Tibial artery (tissue), 4 donors: ENCODE measurements at regions not wholly inside any gene's neighbourhood (a gene's known extent, or its start where the extent isn't known, plus 50 kb on each side); places are given as distances from the start of the nearest gene placed in this dataset.

Experiments used
- DNase-seq, 2 donors: peaks; one replicate each; pipeline ENCODE4 v3.0.0-alpha.2; 2019
- H3K27ac ChIP-seq, 2 donors: fragments of 200-600 bp; sonication (generic) in 1 of 2; 1 replicate in 1 of 2; 2 replicates in 1 of 2; pipeline ENCODE4 v1.5.1; 2018 to 2019; ENCODE audit warnings: mild to moderate bottlenecking in 1 of 2
- H3K27me3 ChIP-seq, 2 donors: fragments of 200-600 bp; sonication (generic) in 1 of 2; one replicate each; pipeline versions ENCODE4 v1.5.1 to v1.6.0; 2016 to 2019
- H3K36me3 ChIP-seq, 3 donors: fragments of 200-600 bp; sonication (generic) in 2 of 3; one replicate each; pipeline ENCODE4 v1.5.1; 2016 to 2019; ENCODE audit warnings: mild to moderate bottlenecking in 2 of 3
- H3K4me1 ChIP-seq, 4 donors: fragments of 200-600 bp; sonication (generic) in 2 of 4; 1 replicate in 3 of 4; 2 replicates in 1 of 4; pipeline ENCODE4 v1.5.1; 2016 to 2019
- H3K4me3 ChIP-seq, 2 donors: fragments of 200-600 bp; sonication (generic) in 1 of 2; 1 replicate in 1 of 2; 2 replicates in 1 of 2; pipeline ENCODE4 v1.5.1; 2018 to 2019; ENCODE audit warnings: mild to moderate bottlenecking in 2 of 2
- H3K9me3 ChIP-seq, 3 donors: fragments of 200-600 bp; sonication (generic) in 1 of 3; one replicate each; pipeline ENCODE4 v1.5.1; 2016 to 2019
- intact Hi-C: fragments of 100-400 bp; cut with DNase I; formaldehyde crosslinking; loops from one replicate; pipeline ENCODE4 v1.15.0; 2023; ENCODE audit warnings: low total_unique reads
- TF ChIP-seq, protein P1 (sequence below), 2 experiments: fragments of 200-600 bp in 1 of 2; fragments of 450-650 bp in 1 of 2; IDR thresholded peaks; one replicate each; pipeline ENCODE4 v1.5.1; 2017 to 2019; ENCODE audit warnings: antibody characterized with exemption in 2 of 2, mild to moderate bottlenecking in 1 of 2, moderate library complexity in 1 of 2

DNA sequence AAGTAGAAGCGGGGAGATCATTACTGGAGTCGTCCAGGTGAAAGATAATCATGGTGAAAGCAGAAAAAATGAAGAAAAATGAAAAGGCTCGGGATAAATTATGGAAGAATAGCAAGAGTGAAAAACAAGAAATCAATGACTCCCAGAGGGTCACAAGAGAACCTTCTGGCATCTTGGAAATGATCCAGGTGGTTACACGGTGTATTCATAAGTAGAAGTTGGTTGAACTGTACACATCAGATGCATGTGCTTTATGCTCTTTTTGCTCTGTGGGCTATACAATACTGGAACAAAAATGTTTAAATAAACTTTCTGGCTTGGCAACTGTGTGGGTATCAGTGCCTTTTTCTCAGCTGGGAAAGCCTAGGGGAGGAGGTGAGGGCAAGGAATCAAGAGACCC, 348.9 kb downstream of the RND3 start:
- no peaks in the 10 kb centered on the region for H3K36me3 ChIP-seq
- H3K27ac ChIP-seq = no peak overlapping the region
- TF ChIP-seq, protein P1, sequence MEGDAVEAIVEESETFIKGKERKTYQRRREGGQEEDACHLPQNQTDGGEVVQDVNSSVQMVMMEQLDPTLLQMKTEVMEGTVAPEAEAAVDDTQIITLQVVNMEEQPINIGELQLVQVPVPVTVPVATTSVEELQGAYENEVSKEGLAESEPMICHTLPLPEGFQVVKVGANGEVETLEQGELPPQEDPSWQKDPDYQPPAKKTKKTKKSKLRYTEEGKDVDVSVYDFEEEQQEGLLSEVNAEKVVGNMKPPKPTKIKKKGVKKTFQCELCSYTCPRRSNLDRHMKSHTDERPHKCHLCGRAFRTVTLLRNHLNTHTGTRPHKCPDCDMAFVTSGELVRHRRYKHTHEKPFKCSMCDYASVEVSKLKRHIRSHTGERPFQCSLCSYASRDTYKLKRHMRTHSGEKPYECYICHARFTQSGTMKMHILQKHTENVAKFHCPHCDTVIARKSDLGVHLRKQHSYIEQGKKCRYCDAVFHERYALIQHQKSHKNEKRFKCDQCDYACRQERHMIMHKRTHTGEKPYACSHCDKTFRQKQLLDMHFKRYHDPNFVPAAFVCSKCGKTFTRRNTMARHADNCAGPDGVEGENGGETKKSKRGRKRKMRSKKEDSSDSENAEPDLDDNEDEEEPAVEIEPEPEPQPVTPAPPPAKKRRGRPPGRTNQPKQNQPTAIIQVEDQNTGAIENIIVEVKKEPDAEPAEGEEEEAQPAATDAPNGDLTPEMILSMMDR (IDR thresholded peaks at IDR 0.05) = no peak
- no peak for DNase-seq
- H3K27me3 ChIP-seq = no peaks in the 10 kb centered on the region
- no peaks in the 10 kb centered on the region for H3K9me3 ChIP-seq
- H3K4me1 ChIP-seq = no peaks in the 10 kb centered on the region
- intact Hi-C loops = no loop called here
- H3K4me3 ChIP-seq = no peak overlapping the region

DNA sequence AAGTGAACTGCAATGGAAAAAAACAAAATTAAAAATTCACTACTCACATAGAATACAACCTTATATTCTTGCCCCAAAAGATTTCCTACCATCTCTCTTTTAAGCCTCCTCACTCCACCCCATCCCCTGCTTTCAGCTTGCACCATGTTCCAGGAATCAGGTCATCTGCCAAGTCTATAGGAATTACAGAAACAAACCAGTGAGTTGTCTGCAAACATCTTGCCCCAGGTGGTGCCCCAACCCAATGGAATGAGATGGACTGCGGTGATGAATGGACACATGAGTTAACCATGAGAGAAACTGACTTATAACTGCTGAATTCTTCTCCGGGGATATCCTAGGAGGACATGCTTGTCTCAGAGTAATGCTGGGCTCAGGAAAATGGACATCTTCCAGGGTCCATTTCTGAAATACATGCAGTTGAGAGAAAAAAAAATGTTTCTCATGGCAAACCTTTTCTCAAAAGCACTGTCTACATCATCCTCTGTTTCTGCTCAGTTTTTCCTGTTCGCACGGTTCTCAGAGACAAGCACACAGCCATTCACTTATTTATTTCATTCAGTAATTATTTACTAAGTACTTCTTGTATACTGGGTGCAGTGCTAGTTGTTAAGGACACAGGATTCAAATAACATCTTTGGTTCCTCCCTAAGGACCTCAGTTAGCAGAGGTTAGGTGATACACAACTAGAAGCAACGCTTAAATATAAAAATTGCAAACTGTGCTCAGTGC, 350.0 kb downstream of the RND3 start:
- Histone ChIP-seq H3K36me3 (no peaks in the 10 kb centered on the region), H3K27ac (no peak overlapping the region), H3K4me1 (no peaks in the 10 kb centered on the region), H3K4me3 (no peak overlapping the region), H3K9me3 (no peaks in the 10 kb centered on the region), H3K27me3 (no peaks in the 10 kb centered on the region)
- intact Hi-C loops = no loop called here
- no peak for DNase-seq
- TF ChIP-seq, protein P1 (IDR thresholded peaks at IDR 0.05) = no peak

DNA sequence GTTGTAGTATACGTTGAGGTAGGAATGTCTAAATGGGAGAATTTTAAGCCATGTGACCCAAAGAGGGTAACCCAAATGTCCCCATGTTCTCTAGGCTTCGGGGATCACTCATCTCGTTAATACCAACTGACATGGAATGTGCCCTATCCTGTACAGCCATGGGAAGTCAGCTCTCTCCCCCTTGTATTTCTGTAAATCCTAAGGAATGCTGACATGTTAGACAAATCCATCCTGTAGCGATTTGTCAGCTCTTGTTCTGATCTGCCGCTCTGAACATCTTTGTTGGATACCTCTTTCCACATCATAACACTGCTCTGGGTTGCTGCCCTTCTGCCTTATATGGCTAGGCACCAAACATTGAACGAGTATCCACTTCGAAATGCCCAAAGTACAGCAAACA, 350.6 kb downstream of the RND3 start:
- TF ChIP-seq, protein P1 (IDR thresholded peaks at IDR 0.05) = no peak
- no peak for DNase-seq
- intact Hi-C loops = no loop called here
- Histone ChIP-seq H3K27me3 (no peaks in the 10 kb centered on the region), H3K9me3 (no peaks in the 10 kb centered on the region), H3K27ac (no peak overlapping the region), H3K4me1 (no peaks in the 10 kb centered on the region), H3K36me3 (no peaks in the 10 kb centered on the region), H3K4me3 (no peak overlapping the region)

DNA sequence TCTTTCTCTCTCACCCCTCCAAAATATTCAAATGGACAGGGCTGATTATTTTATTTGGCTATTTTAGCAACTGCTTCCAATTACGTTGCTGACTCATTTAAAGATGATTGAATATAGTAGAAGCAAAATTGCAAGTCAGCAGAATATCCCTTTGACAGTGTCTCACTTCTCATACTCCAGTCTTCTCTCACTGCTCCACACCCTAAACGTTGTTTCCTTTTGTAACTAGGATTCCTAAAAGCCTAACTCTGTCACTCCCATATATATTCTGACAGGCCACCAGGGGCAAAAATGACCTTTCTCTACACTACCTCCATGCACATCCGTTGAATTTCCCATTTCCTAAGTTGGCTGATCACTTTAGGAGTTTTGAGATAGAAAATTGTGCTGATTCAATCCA, 351.1 kb downstream of the RND3 start:
- intact Hi-C loops = no loop called here
- H3K36me3 ChIP-seq = no peaks in the 10 kb centered on the region
- H3K4me1 ChIP-seq = no peaks in the 10 kb centered on the region
- no peak for DNase-seq
- no peak overlapping the region for H3K27ac ChIP-seq
- H3K4me3 ChIP-seq = no peak overlapping the region
- TF ChIP-seq, protein P1 (IDR thresholded peaks at IDR 0.05) = no peak
- H3K9me3 ChIP-seq = no peaks in the 10 kb centered on the region
- H3K27me3 ChIP-seq = no peaks in the 10 kb centered on the region

DNA sequence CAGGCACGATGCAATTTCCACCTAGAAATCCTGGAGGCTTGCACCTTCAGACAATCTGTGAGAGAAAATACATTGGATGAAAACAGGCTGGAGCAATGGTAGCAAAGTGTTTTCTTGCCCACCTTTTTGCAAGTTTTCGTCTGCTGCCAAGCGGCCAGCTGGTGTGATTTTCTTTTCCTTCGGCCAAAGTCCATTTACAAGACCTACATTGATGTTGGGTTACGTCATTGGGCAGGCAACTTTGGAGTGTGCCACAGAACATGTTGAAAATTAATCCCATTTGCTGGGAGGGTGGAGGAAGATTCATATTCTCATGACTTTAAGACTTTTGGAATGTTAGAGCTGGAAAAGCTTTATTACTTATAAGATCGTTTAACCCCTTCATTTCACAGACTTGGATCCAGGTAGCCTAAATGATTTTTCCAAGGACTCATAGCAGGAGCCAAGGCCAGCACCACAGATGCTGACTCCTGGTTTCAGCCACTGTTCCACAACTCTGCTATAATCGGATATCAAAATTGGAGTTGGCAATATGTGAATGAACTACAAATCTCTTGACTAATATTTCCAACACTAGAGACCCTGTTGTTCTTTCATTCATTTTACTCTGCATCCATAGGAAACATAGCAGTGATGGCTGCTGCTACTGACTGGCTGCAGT, 352.1 kb downstream of the RND3 start:
- no peaks in the 10 kb centered on the region for H3K27me3 ChIP-seq
- no peaks in the 10 kb centered on the region for H3K4me1 ChIP-seq
- no peak for DNase-seq
- intact Hi-C loops = no loop called here
- no peaks in the 10 kb centered on the region for H3K9me3 ChIP-seq
- H3K36me3 ChIP-seq = no peaks in the 10 kb centered on the region
- TF ChIP-seq, protein P1 (IDR thresholded peaks at IDR 0.05) = no peak
- no peak overlapping the region for H3K4me3 ChIP-seq
- H3K27ac ChIP-seq = no peak overlapping the region
